ENCODE measurements at regions not wholly inside any gene's neighbourhood (a gene's known extent, or its start where the extent isn't known, plus 50 kb on each side); places are given as distances from the start of the nearest gene placed in this dataset.
A peak's percentile ranks its signal among the peaks of the same experiment; 100 is the strongest.

- Histone ChIP-seq H3K4me1 (no peaks in the 10 kb centered on the region), H3K4me3 (no peak overlapping the region), H3K27ac (no peak overlapping the region), H3K36me3 (no peaks in the 10 kb centered on the region), H3K9me3 (no peaks in the 10 kb centered on the region), H3K27me3 (no peaks in the 10 kb centered on the region)
- peak; percentile 69 for DNase-seq (ENCODE audit: low spot score)
- TF ChIP-seq, protein P1, sequence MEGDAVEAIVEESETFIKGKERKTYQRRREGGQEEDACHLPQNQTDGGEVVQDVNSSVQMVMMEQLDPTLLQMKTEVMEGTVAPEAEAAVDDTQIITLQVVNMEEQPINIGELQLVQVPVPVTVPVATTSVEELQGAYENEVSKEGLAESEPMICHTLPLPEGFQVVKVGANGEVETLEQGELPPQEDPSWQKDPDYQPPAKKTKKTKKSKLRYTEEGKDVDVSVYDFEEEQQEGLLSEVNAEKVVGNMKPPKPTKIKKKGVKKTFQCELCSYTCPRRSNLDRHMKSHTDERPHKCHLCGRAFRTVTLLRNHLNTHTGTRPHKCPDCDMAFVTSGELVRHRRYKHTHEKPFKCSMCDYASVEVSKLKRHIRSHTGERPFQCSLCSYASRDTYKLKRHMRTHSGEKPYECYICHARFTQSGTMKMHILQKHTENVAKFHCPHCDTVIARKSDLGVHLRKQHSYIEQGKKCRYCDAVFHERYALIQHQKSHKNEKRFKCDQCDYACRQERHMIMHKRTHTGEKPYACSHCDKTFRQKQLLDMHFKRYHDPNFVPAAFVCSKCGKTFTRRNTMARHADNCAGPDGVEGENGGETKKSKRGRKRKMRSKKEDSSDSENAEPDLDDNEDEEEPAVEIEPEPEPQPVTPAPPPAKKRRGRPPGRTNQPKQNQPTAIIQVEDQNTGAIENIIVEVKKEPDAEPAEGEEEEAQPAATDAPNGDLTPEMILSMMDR (IDR thresholded peaks at IDR 0.05), result no peak
Observed at GRCh38 chr9:17005056-17005823, 129.6 kb upstream of the CNTLN start.

DNA sequence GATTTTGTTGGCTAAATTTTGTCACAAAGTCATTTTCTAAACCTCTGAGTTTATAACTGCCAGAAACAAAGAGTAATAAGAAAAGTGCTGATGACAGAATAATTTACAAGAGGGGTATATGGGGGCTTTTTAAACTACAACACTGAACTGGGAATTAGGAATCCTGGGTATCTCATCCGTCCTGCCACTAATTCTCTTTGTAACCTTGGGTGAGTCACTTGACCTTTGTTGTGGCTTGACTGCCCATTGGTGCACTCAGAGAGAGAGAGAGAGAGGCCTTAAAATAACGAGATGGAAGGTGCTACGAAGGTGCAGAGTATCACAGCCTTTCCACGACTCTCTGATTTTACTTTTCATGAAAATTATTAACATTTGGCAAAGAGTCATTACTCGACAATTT, 130.3 kb upstream of the CNTLN start:
- Histone ChIP-seq H3K4me1 (no peaks in the 10 kb centered on the region), H3K36me3 (no peaks in the 10 kb centered on the region), H3K9me3 (no peaks in the 10 kb centered on the region), H3K27me3 (no peaks in the 10 kb centered on the region), H3K4me3 (no peak overlapping the region), H3K27ac (no peak overlapping the region)
- TF ChIP-seq, protein P1 (IDR thresholded peaks at IDR 0.05), result no peak
- no peak for DNase-seq (ENCODE audit: low spot score)

GRCh38 chr9:17003576-17004240, 131.1 kb upstream of the CNTLN start:
- TF ChIP-seq, protein P1 (IDR thresholded peaks at IDR 0.05), result no peak
- H3K4me3 ChIP-seq, result no peak overlapping the region
- no peak overlapping the region for H3K27ac ChIP-seq
- no peak for DNase-seq (ENCODE audit: low spot score)
- H3K36me3 ChIP-seq, result no peaks in the 10 kb centered on the region
- no peaks in the 10 kb centered on the region for H3K27me3 ChIP-seq
- H3K4me1 ChIP-seq, result no peaks in the 10 kb centered on the region
- H3K9me3 ChIP-seq, result no peaks in the 10 kb centered on the region

GRCh38 chr9:16996901-16997491, 126.5 kb upstream of the BNC2 start:
- no peaks in the 10 kb centered on the region for H3K4me1 ChIP-seq
- TF ChIP-seq, protein P1 (IDR thresholded peaks at IDR 0.05), result no peak
- no peaks in the 10 kb centered on the region for H3K27me3 ChIP-seq
- peaks cover 6 to 37% of the 10 kb centered on the region in 2 donors for H3K9me3 ChIP-seq
- no peak for DNase-seq (ENCODE audit: low spot score)
- H3K27ac ChIP-seq, result no peak overlapping the region
- H3K4me3 ChIP-seq, result no peak overlapping the region
- H3K36me3 ChIP-seq, result no peaks in the 10 kb centered on the region

- no peaks in the 10 kb centered on the region for H3K4me1 ChIP-seq
- no peak overlapping the region for H3K4me3 ChIP-seq
- no peaks in the 10 kb centered on the region for H3K36me3 ChIP-seq
- TF ChIP-seq, protein P1 (IDR thresholded peaks at IDR 0.05), result no peak
- H3K27ac ChIP-seq, result no peak overlapping the region
- no peaks in the 10 kb centered on the region for H3K27me3 ChIP-seq
- H3K9me3 ChIP-seq, result peaks cover 3 to 21% of the 10 kb centered on the region in 2 donors
- DNase-seq (ENCODE audit: low spot score), result no peak
Observed at GRCh38 chr9:16992138-16992537, 121.7 kb upstream of the BNC2 start.
